Activated gamma-delta T cell (primary cell): ENCODE measurements at regions not wholly inside any gene's neighbourhood (a gene's known extent, or its start where the extent isn't known, plus 50 kb on each side); places are given as distances from the start of the nearest gene placed in this dataset.

Experiments used
- DNase-seq: peaks from one replicate; lab custom pipeline; 2025; lab: John Stamatoyannopoulos, UW

- no peak for DNase-seq
These were observed 400.3 kb upstream of the TRIB2 start for GRCh38 chr2:12316476-12316875.

- no peak for DNase-seq
These were observed 399.4 kb upstream of the TRIB2 start for GRCh38 chr2:12317286-12317685.

GRCh38 chr2:12317814-12318426 is 398.8 kb upstream of the TRIB2 start:
- DNase-seq = no peak

DNA sequence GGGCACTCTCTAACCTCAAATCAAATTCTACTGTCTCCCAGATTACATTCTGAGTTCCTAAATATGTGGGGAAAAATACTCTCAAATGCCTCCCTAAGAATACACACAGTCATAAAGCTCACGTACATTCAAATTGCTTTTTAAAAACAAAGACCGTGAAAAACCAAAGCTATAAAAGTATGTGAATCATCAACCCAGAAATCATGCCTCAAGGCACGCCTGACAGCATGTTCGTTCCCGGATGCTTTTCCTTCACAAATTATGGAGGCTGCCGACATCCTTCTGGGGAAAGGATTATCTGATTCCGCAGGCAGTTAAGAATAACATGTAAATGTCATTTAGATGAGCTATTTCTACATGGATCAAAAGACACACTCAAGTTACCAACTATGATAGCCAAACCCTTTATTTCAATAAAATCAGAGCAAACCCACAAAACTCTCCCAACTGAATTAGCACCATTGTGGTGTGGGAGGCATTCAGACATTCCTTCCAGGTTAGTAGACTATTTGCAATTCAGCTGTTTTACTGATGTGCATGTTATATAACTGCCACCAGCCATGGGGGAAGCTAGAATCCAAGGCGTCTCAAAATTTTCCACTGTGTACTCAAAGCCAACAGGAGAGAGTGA is 398.2 kb upstream of the TRIB2 start:
- DNase-seq = no peak

- DNase-seq = no peak
These were observed 396.6 kb upstream of the TRIB2 start for GRCh38 chr2:12320027-12320734.

DNA sequence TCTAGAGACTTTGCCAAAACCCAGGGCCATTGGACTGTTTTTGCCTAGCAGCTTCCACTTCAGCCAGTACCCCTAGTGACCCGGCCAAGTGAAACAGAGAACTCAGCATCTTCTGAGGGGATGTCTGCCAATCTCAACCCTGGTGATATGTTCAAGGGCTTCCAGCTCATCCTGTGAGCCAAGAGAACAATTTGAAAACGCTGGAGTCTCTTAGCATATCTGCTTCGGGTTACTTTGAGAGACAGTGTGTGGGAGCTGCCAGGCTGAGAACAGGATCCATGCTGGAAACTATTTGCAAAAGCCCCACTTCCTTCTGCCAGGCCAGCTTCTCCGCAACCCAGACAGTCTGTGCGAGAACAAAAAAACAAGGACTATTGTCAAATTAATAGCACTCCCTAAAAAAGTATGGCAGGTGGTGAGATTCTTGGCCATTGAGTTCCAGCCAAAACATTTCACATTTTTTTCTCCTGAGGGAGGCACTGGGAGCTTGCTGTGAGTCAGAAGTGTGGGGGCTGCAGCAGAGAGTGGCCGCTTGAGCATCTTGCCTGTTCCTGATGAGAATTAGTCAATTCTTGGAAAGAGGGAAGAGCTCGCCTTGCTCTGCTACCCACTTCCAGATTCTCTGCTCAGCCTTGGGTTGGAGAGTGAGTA is 395.6 kb upstream of the TRIB2 start:
- no peak for DNase-seq

- no peak for DNase-seq
These were observed 394.9 kb upstream of the TRIB2 start for GRCh38 chr2:12321886-12322285.

- DNase-seq = no peak
These were observed 390.9 kb upstream of the TRIB2 start for GRCh38 chr2:12325806-12326205.

- no peak for DNase-seq
These were observed 390.1 kb upstream of the TRIB2 start for GRCh38 chr2:12326449-12327190.

GRCh38 chr2:12330916-12331315 is 385.8 kb upstream of the TRIB2 start:
- DNase-seq = no peak

GRCh38 chr2:12331698-12332097 is 385.0 kb upstream of the TRIB2 start:
- DNase-seq = no peak

GRCh38 chr2:12333293-12333692 is 383.4 kb upstream of the TRIB2 start:
- no peak for DNase-seq

- DNase-seq = no peak
These were observed 382.2 kb upstream of the TRIB2 start for GRCh38 chr2:12334412-12334966.

DNA sequence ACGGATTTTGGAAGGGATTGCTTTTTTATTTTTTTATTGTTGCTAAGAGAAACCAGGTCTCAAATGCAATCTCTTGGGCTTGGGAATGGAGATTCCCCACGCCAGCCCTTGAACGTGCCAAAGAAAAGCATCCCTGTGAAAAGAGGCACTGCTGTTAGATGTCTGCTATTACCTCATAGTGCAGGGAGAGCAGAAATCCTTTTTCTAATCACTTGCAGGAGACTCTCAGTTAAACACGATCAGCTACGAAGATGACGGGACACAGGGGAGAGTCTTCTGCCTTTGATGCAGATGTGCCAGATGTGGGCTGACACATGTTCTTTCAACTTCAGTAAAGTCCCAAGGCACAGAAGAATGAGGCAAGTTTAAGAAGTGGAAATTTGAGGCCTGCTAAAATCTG is 381.6 kb upstream of the TRIB2 start:
- no peak for DNase-seq

- DNase-seq = no peak
These were observed 380.7 kb upstream of the TRIB2 start for GRCh38 chr2:12335995-12336394.

DNA sequence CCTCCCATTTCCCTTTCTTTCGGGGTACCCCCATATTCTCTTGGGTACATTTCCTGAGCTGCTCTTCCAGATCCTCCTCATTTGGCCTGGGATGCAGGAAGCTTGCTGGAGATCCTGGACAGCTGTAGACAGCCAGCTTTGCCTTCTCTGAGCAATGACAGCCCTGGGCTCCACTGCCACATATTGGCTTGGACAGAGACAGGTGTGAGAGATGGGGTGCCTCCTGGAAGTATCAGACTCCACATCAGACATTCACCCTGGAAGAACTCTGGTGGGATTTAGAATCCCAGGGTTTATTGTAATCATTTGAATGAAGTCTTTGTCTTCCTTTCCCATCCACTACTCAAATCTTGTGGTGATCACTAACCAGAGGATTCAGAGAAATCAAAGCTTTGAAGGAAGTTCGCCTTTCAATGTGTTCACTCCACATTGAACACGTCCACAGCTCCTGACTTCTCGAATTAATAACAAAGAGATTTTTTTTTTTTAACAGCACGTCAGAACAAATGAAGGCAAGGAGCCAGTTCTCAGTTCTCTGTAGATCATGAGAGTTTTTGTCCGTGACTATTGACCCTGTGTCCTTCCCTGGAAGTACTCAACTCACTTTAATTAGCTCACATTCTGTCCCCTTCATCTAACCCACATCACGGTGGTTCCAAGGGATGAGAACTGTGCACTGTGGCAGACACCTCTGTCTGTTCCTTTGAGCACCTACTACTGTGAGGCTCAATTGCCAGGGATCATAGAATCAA is 377.6 kb upstream of the TRIB2 start:
- DNase-seq = no peak

DNA sequence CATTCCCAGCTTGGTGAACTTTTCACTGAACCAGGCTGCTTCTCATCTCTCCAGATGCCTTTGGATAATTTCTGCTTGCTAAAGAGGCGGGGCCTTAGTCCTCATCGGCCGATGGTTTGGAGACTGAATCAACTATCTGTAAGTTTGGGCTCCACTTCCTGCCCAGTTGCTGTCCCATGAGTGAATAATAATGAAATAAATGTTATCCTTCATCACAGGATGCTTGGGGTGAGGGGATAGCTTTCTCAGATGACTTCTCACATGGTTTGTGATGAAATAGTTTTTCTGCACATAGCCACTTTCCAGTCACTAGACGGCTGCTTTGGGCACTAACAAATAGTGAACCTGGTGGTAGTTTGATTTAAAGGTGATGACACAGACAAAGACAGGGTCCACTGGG is 376.6 kb upstream of the TRIB2 start:
- no peak for DNase-seq

DNA sequence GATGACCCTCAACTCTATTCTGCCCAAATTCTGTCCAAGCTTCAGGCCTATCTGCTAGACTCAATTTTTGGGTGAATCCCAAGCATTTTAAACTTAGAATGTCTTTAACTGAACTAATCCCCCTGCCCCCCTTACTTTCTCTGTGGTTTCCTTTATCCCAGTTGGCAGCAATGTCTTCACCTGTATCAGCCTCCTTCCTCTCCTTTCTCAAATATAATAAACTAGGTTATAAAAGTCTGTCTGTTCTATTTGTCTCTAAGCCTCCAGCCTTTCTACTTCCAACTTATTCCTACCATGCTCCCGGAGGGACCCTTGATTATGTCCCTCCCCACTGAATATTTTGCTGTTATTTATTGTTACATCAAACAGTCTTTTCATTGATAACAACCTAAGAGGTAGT is 375.5 kb upstream of the TRIB2 start:
- no peak for DNase-seq

DNA sequence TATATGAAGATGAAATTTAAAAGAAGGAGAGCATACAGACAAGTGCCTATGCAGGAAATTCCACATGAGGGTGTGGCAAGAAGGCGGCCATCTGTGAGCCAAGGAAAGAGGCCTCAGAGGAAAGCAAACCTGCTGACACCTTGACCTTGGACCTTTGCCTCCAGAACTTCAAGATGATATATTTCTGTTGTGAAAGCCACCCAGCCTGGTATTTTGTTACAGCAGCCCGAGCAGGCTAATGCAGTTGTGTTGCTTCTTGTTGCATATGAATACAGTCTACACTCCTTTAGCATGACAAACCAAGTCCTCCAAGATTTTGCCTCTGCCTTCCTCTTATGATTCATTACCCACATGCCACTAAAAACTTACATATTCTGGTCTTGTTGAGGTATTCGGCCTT is 374.8 kb upstream of the TRIB2 start:
- no peak for DNase-seq

GRCh38 chr2:12343141-12343540 is 373.6 kb upstream of the TRIB2 start:
- DNase-seq = no peak

DNA sequence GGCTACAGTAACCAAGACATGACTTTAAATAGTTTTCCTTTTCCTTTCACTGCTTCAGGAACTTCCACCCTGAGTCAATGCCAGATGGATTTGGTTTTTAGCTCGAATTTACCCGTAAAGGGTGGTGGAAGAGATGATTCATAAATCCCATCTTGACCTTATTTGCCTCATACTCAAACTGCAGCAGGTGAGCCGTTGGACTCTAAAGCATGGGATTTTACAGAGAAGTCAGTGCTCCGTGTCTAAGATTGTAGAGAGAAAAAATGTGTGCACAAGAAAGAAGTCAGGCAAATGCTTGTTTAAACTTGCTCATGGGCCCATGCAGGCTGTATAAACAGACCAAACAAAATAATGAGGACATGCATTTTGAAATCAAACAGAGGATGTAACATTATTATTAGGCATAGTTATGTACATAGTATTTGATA is 369.7 kb upstream of the TRIB2 start:
- no peak for DNase-seq
